Left lung (tissue), 4 donors: ENCODE measurements at regions not wholly inside any gene's neighbourhood (a gene's known extent, or its start where the extent isn't known, plus 50 kb on each side); places are given as distances from the start of the nearest gene placed in this dataset.

ENCODE experiments used
- ATAC-seq: fragments of 200-7000 bp; cut with Tn5 transposase; one replicate; pipeline ENCODE4 v1.9.1; 2020; ENCODE audit warnings: moderate library complexity
- DNase-seq, 4 donors: peaks; one replicate each; pipeline ENCODE4 v3.0.0-alpha.2; 2013 to 2020
- H3K27ac ChIP-seq, 2 donors: fragments of 200-600 bp; sonication (generic) in 1 of 2; one replicate each; pipeline versions ENCODE4 v1.5.0 to v1.8.0; 2020 to 2021
- H3K27me3 ChIP-seq, 2 donors: fragments of 200-600 bp; sonication (generic) in 1 of 2; one replicate each; pipeline versions ENCODE4 v1.5.0 to v1.8.0; 2020 to 2021
- H3K36me3 ChIP-seq, 2 donors: fragments of 200-600 bp; sonication (generic) in 1 of 2; one replicate each; pipeline versions ENCODE4 v1.5.0 to v1.8.0; 2020 to 2021
- H3K4me1 ChIP-seq, 2 donors: fragments of 200-600 bp; one replicate each; pipeline ENCODE4 v1.8.0; 2021
- H3K4me3 ChIP-seq, 2 donors: fragments of 200-600 bp; sonication (generic) in 1 of 2; one replicate each; pipeline versions ENCODE4 v1.5.0 to v1.8.0; 2020 to 2021; ENCODE audit warnings: mild to moderate bottlenecking in 1 of 2
- H3K9me3 ChIP-seq, 2 donors: fragments of 200-600 bp; sonication (generic) in 1 of 2; one replicate each; pipeline versions ENCODE4 v1.5.0 to v1.8.0; 2020 to 2021
- intact Hi-C, 2 donors: fragments of 100-400 bp; cut with DNase I; formaldehyde crosslinking; loops; one replicate each; pipeline versions ENCODE4 v1.11.2 to v1.14.2; 2022
- TF ChIP-seq, protein P1 (sequence below), 2 donors: fragments of 200-600 bp; sonication (generic) in 1 of 2; IDR thresholded peaks; one replicate each; pipeline versions ENCODE4 v1.5.0 to v1.8.0; 2021; ENCODE audit warnings: antibody characterized with exemption in 2 of 2
- donor health status: DM: no; HTN: yes; CAD: no.
- donor health status: DM: no; HTN: no; CAD: no.

- intact Hi-C loops = no loop called here
- ATAC-seq (no peak), DNase-seq (no peak)
- Histone ChIP-seq H3K4me1 (no peaks in the 10 kb centered on the region), H3K36me3 (no peaks in the 10 kb centered on the region), H3K4me3 (no peak overlapping the region), H3K27ac (no peak overlapping the region), H3K9me3 (no peaks in the 10 kb centered on the region), H3K27me3 (no peaks in the 10 kb centered on the region)
- TF ChIP-seq, protein P1, sequence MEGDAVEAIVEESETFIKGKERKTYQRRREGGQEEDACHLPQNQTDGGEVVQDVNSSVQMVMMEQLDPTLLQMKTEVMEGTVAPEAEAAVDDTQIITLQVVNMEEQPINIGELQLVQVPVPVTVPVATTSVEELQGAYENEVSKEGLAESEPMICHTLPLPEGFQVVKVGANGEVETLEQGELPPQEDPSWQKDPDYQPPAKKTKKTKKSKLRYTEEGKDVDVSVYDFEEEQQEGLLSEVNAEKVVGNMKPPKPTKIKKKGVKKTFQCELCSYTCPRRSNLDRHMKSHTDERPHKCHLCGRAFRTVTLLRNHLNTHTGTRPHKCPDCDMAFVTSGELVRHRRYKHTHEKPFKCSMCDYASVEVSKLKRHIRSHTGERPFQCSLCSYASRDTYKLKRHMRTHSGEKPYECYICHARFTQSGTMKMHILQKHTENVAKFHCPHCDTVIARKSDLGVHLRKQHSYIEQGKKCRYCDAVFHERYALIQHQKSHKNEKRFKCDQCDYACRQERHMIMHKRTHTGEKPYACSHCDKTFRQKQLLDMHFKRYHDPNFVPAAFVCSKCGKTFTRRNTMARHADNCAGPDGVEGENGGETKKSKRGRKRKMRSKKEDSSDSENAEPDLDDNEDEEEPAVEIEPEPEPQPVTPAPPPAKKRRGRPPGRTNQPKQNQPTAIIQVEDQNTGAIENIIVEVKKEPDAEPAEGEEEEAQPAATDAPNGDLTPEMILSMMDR (IDR thresholded peaks at IDR 0.05) = no peak
Observed at GRCh38 chr2:78115291-78115690, 593.1 kb upstream of the LRRTM4 start.

GRCh38 chr2:78118037-78118436, 595.9 kb upstream of the LRRTM4 start:
- intact Hi-C loops = no loop called here
- H3K4me1 ChIP-seq = no peaks in the 10 kb centered on the region
- no peaks in the 10 kb centered on the region for H3K9me3 ChIP-seq
- no peak overlapping the region for H3K27ac ChIP-seq
- H3K4me3 ChIP-seq = no peak overlapping the region
- TF ChIP-seq, protein P1 (IDR thresholded peaks at IDR 0.05) = no peak
- H3K36me3 ChIP-seq = no peaks in the 10 kb centered on the region
- DNase-seq (no peak), ATAC-seq (no peak)
- H3K27me3 ChIP-seq = no peaks in the 10 kb centered on the region

DNA sequence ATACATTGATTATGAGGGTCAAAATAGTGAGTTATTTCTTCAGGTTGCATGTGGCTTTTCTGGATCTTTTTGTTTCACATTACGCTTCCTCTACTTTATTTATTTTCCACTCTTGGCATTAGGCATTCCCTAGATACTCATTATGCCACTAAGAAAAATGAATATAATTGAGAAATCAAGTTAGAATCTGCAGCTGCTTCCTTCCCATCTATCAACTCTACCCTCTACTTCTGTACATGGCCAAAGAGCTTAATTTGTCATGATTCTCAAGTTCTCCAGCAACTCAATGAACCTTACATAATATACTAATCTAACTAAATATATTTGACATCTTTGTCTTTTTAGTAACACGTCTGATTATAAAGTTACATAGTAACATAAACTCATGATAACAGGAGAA, 598.1 kb upstream of the LRRTM4 start:
- Histone ChIP-seq H3K4me3 (no peak overlapping the region), H3K27me3 (no peaks in the 10 kb centered on the region), H3K27ac (no peak overlapping the region), H3K9me3 (peaks cover 0 to 3% of the 10 kb centered on the region in 2 donors), H3K36me3 (no peaks in the 10 kb centered on the region), H3K4me1 (no peaks in the 10 kb centered on the region)
- intact Hi-C loops = no loop called here
- TF ChIP-seq, protein P1 (IDR thresholded peaks at IDR 0.05) = no peak
- DNase-seq = no peak
- ATAC-seq = no peak

DNA sequence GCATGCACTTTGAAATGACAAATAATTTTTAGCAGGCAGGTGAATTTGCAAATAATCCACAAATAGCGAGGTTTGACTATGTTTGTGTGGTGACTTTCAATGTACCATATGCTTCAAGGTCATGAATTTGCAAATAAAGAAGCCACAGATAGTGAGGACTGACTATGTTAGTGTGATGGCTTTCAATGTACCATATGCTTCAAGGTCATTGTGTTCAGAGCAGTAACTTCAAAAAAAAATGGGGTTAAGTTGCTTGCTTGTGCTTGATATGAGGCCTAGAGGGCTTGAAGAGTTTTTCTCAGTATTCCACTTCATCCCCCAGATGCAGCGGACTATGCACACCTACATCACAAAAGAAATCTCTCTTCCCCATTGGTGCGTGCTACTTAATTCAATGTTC, 602.9 kb upstream of the LRRTM4 start:
- intact Hi-C loops = no loop called here
- H3K4me1 ChIP-seq = no peaks in the 10 kb centered on the region
- H3K27ac ChIP-seq = no peak overlapping the region
- no peaks in the 10 kb centered on the region for H3K27me3 ChIP-seq
- peaks cover 0 to 3% of the 10 kb centered on the region in 2 donors for H3K9me3 ChIP-seq
- H3K4me3 ChIP-seq = no peak overlapping the region
- DNase-seq = no peak
- H3K36me3 ChIP-seq = no peaks in the 10 kb centered on the region
- TF ChIP-seq, protein P1 (IDR thresholded peaks at IDR 0.05) = no peak
- ATAC-seq = no peak

- Histone ChIP-seq H3K27me3 (no peaks in the 10 kb centered on the region), H3K27ac (no peak overlapping the region), H3K4me1 (no peaks in the 10 kb centered on the region), H3K9me3 (peaks cover 0 to 3% of the 10 kb centered on the region in 2 donors), H3K4me3 (no peak overlapping the region), H3K36me3 (no peaks in the 10 kb centered on the region)
- TF ChIP-seq, protein P1 (IDR thresholded peaks at IDR 0.05) = no peak
- intact Hi-C loops = no loop called here
- DNase-seq (peak in 1 of 4 donors; percentile 2), ATAC-seq (no peak)
Observed at GRCh38 chr2:78127424-78127823, 605.2 kb upstream of the LRRTM4 start.
